Mesothelial cell of epicardium (in vitro differentiated cells): ENCODE measurements at regions not wholly inside any gene's neighbourhood (a gene's known extent, or its start where the extent isn't known, plus 50 kb on each side); places are given as distances from the start of the nearest gene placed in this dataset.

Source experiments
- DNase-seq, 2 experiments: peaks; one replicate each; pipeline ENCODE4 v3.0.0; 2021; ENCODE audit warnings: low spot score in 2 of 2; ENCODE audit not compliant: unreplicated experiment in 2 of 2
- H3K27ac Mint-ChIP-seq: 2 replicates; pipeline ENCODE4 v1.8.0; 2021; ENCODE audit warnings: mixed read lengths
- H3K27me3 Mint-ChIP-seq: 2 replicates; pipeline ENCODE4 v1.8.0; 2021; ENCODE audit warnings: low read depth, mixed read lengths
- H3K36me3 Mint-ChIP-seq: 2 replicates; pipeline ENCODE4 v1.8.0; 2021; ENCODE audit warnings: mixed read lengths
- H3K4me1 Mint-ChIP-seq: 2 replicates; pipeline ENCODE4 v1.8.0; 2021; ENCODE audit warnings: mixed read lengths
- H3K4me3 Mint-ChIP-seq: 2 replicates; pipeline ENCODE4 v1.8.0; 2021; ENCODE audit warnings: mild to moderate bottlenecking, moderate library complexity, mixed read lengths
- H3K9me3 Mint-ChIP-seq: 2 replicates; pipeline ENCODE4 v1.8.0; 2021; ENCODE audit warnings: mixed read lengths
- CTCF ChIP-seq: fragments of 200-600 bp; sonication (generic); IDR thresholded peaks from one replicate; pipeline ENCODE4 v1.5.0; 2021; ENCODE audit warnings: antibody characterized with exemption; ENCODE audit not compliant: unreplicated experiment

DNA sequence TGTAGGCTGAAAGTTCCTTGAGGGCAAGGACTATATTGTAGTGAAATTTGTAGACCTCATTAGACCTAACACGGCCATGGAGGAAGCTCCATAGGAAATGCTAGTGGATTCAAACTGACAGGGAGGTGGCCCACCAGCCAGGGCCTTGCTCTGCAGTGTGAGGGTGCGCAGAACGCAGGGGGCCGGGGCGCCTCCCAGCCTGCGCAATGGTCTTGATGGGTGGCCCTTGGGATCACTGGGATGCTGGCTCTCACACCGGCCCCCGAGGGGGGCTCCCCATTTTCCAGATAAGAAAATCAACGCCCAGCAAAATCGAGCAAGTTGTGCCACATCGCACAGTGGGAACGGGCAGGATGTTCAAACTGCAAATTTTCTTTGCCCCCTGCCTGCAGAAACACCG, 655.4 kb downstream of the GALR1 start:
- no peaks in the 10 kb centered on the region for H3K36me3 Mint-ChIP-seq
- no peaks in the 10 kb centered on the region for H3K9me3 Mint-ChIP-seq
- no peak for DNase-seq
- no peak overlapping the region for H3K27ac Mint-ChIP-seq
- H3K27me3 Mint-ChIP-seq: peaks cover 17% of the 10 kb centered on the region
- no peak for TF ChIP-seq CTCF
- H3K4me3 Mint-ChIP-seq: no peak overlapping the region
- no peaks in the 10 kb centered on the region for H3K4me1 Mint-ChIP-seq

- no peaks in the 10 kb centered on the region for H3K4me1 Mint-ChIP-seq
- peaks cover 19% of the 10 kb centered on the region for H3K27me3 Mint-ChIP-seq
- no peak overlapping the region for H3K27ac Mint-ChIP-seq
- DNase-seq: no peak
- H3K4me3 Mint-ChIP-seq: no peak overlapping the region
- H3K9me3 Mint-ChIP-seq: no peaks in the 10 kb centered on the region
- no peak for TF ChIP-seq CTCF
- no peaks in the 10 kb centered on the region for H3K36me3 Mint-ChIP-seq
Observed at GRCh38 chr18:77905449-77906055, 655.9 kb downstream of the GALR1 start.

- H3K4me3 Mint-ChIP-seq: no peak overlapping the region
- H3K27ac Mint-ChIP-seq: no peak overlapping the region
- H3K4me1 Mint-ChIP-seq: no peaks in the 10 kb centered on the region
- H3K27me3 Mint-ChIP-seq: peaks cover 27% of the 10 kb centered on the region
- no peak for DNase-seq
- no peaks in the 10 kb centered on the region for H3K36me3 Mint-ChIP-seq
- no peaks in the 10 kb centered on the region for H3K9me3 Mint-ChIP-seq
- no peak for TF ChIP-seq CTCF
Observed at GRCh38 chr18:77906103-77906892, 656.6 kb downstream of the GALR1 start.

GRCh38 chr18:77910347-77910746, 660.7 kb downstream of the GALR1 start:
- no peaks in the 10 kb centered on the region for H3K4me1 Mint-ChIP-seq
- H3K36me3 Mint-ChIP-seq: no peaks in the 10 kb centered on the region
- TF ChIP-seq CTCF: no peak
- no peak overlapping the region for H3K4me3 Mint-ChIP-seq
- no peak for DNase-seq
- H3K27me3 Mint-ChIP-seq: peaks cover 55% of the 10 kb centered on the region
- H3K27ac Mint-ChIP-seq: no peak overlapping the region
- H3K9me3 Mint-ChIP-seq: no peaks in the 10 kb centered on the region

DNA sequence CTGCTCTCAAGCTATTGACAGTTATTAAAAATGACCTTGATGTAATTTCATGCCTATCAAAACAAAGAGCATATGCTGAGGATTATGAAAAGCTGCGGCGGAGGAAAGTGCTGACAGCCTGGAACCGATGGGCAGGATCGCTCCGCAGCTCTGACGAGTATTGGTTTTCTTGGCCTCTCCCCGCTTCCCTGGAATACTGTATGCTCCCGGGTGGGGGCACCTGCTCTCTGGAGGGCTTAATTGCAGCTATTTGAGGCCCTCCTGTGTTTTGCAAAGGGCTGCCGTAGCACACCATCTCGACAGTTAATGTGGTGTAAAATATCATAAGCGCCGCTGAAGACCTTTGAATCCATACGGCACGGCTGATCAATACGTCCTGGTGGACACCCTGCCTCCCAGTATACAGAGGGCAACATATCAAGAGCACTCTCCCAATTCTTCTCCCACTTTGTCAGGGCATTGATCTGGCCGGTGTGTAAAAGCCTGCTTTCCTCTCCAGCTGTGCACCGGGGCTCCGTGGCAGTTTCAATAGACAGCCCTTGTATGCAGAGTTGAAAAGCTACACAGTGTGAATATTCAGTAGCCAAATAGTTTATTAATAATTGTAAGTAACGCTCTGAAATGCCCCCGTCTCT, 662.4 kb downstream of the GALR1 start:
- Mint-ChIP-seq H3K27ac (no peak overlapping the region), H3K27me3 (peaks cover 49% of the 10 kb centered on the region), H3K4me3 (no peak overlapping the region), H3K36me3 (no peaks in the 10 kb centered on the region), H3K4me1 (no peaks in the 10 kb centered on the region), H3K9me3 (no peaks in the 10 kb centered on the region)
- no peak for DNase-seq
- TF ChIP-seq CTCF: no peak
